ENCODE measurements at regions not wholly inside any gene's neighbourhood (a gene's known extent, or its start where the extent isn't known, plus 50 kb on each side); places are given as distances from the start of the nearest gene placed in this dataset.
"Not testable (repeated sequence)": the region's sequence is repeated elsewhere in the genome, so short reads cannot be mapped to it uniquely, and the experiment has no call there.

DNA sequence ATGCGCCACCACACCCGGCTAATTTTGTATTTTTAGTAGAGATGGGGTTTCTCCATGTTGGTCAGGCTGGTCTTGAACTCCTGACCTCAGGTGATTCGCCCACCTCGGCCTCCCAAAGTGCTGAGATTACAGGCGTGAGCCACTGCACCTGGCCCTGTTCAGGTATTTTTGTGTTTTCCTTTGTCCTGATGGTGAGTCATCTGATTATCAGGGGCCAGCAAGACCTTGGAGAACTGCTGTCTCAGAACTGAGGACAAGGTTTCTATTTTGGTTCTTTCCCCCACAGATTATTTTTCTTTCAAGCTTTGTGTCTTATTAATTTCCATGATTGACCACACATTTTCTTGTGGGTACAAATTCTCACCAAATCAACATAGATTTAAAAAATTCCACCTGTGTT, 374.4 kb upstream of the SGO1 start:
- H3K4me1 Mint-ChIP-seq (ENCODE audit: low read depth in 2 of 2); ATAC-seq (replicated peaks); DNase-seq; H3K9me3 Mint-ChIP-seq; H3K27me3 Mint-ChIP-seq; H3K36me3 Mint-ChIP-seq (ENCODE audit: insufficient read depth); H3K4me3 Mint-ChIP-seq; H3K27ac Mint-ChIP-seq: not testable (repeated sequence)

DNA sequence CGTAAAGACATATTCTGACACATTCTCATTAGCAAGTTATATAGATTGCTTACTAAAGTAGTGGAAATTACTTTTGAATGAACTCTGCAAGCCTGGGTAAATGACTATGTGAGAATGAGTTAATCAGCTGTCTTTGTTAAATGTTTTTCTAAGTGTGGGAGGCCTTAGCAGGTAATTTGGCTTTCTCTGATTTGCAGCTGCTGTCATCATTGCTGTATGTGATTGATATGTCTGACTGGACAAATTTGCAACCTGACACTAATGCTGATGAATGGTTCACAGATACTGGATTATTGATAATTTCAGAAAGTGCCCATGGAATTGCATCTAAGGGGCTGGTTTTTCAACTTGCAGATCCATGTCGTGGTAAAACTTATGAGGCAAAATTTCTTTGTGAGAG, 372.2 kb upstream of the SGO1 start:
- no peaks in the 10 kb centered on the region for H3K4me1 Mint-ChIP-seq (ENCODE audit: low read depth in 2 of 2)
- H3K4me3 Mint-ChIP-seq, result no peak overlapping the region
- H3K9me3 Mint-ChIP-seq, result peaks cover 0 to 5% of the 10 kb centered on the region in 2 donors
- DNase-seq (no peak), ATAC-seq (replicated peaks) (no peak)
- no peak overlapping the region for H3K27ac Mint-ChIP-seq
- H3K36me3 Mint-ChIP-seq (ENCODE audit: insufficient read depth), result no peaks in the 10 kb centered on the region
- H3K27me3 Mint-ChIP-seq, result no peaks in the 10 kb centered on the region

DNA sequence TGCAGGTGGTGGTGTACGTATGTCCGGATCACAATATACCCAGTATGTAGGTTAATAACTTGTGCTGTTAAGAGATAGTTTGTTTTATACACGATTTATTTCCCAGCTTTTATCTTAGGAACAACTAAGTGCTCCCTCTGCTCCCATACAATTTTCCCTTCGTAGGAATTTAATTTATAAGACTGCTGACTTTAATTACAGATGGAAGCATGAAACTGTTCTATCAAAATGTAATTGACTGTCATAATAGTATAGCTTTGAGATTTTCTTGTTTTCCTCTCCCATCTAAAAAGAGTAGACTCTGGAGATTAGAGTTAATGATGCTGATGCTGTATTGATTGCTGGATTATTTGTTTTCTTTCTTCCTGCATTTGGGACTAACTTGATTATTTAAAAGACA, 370.7 kb upstream of the SGO1 start:
- DNase-seq (no peak), ATAC-seq (replicated peaks) (no peak)
- Mint-ChIP-seq H3K27ac (no peak overlapping the region), H3K36me3 (ENCODE audit: insufficient read depth) (no peaks in the 10 kb centered on the region), H3K4me3 (no peak overlapping the region), H3K9me3 (peaks cover 0 to 4% of the 10 kb centered on the region in 2 donors), H3K4me1 (ENCODE audit: low read depth in 2 of 2) (no peaks in the 10 kb centered on the region), H3K27me3 (no peaks in the 10 kb centered on the region)

DNA sequence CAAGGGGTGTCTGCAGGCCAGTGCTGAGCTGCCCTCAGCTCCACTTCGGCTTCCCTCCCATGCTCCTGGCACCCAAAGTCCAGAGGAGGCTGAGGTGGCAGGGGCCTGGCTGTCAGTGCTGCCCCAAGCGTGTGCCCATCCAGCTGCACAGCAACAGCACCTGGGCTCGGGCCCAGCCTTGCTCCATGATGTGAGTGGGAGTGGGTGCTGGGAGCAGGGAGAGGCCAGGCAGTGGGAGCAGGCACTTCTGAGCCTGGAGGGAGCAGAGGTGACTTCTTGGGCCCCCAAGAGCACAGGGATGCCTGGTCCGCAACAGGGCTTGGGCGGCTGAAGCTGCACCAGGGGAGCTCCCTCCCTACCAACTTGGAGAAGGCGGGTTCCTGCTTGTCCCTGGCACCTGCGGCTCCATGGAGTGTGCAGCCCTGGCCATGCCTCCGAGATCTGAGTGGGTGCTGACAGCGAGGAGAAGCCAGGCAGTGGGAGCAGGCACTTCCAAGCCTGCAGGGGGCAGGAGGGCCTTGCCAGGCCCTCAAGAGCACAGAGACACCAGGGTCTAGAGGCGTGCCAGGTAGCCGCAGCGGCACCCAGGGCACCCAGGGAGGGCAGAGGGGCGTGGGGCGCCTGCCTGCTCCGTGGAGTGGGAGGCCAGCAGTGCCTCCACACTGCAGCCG, 366.7 kb upstream of the SGO1 start:
- Mint-ChIP-seq H3K4me1 (ENCODE audit: low read depth in 2 of 2) (no peaks in the 10 kb centered on the region), H3K9me3 (peaks cover 0 to 2% of the 10 kb centered on the region in 2 donors), H3K4me3 (no peak overlapping the region), H3K27ac (no peak overlapping the region), H3K36me3 (ENCODE audit: insufficient read depth) (no peaks in the 10 kb centered on the region), H3K27me3 (no peaks in the 10 kb centered on the region)
- DNase-seq (no peak), ATAC-seq (replicated peaks) (no peak)

DNA sequence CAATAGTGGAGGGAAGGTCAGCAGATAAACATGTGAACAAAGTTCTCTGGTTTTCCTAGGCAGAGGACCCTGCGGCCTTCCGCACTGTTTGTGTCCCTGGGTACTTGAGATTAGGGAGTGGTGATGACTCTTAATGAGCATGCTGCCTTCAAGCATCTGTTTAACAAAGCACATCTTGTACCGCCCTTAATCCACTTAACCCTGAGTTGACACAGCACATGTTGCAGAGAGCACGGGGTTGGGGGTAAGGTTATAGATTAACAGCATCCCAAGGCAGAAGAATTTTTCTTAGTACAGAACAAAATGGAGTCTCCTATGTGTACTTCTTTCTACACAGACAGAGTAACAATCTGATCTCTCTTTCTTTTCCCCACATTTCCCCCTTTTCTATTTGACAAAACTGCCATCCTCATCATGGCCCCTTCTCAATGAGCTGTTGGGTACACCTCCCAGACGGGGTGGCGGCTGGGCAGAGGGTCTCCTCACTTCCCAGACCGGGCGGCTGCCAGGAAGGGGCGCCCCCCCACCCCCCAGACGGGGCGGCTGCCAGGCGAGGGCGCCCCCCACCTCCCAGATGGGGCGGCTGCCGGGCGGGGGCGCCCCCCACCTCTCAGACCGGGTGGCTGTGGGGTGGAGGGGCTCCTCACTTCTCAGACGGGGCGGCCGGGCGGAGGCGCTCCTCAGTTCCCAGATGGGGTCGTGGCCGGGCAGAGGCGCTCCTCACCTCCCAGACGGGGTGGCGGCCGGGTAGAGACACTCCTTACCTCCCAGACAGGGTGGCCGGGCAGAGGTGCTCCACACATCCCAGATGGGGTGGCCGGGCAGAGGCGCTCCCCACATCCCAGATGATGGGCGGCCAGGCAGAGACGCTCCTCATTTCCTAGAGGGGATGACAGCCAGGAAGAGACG, 361.6 kb upstream of the SGO1 start:
- not testable (repeated sequence) for H3K4me1 Mint-ChIP-seq (ENCODE audit: low read depth in 2 of 2); H3K27me3 Mint-ChIP-seq; DNase-seq; H3K36me3 Mint-ChIP-seq (ENCODE audit: insufficient read depth); H3K27ac Mint-ChIP-seq; H3K4me3 Mint-ChIP-seq; ATAC-seq (replicated peaks); H3K9me3 Mint-ChIP-seq

DNA sequence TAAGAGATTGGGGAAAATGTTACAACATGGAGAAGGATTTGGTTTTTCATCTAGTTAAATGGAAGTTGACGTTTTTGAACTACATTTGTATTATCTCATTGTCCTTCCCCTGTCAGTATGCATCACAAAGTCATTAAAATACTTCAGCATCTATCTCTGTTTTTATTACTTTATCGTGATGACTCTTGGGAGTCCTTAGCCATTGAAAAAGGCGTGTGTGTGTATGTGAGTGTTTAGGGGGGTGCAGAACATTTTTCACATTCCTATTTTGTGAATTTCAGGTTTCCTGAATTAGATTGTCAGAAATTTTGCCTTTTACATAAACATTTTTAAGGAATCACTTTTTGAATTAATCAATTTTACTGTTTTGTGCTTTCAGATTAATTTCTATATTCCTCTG, 360.6 kb upstream of the SGO1 start:
- H3K36me3 Mint-ChIP-seq (ENCODE audit: insufficient read depth), result no peaks in the 10 kb centered on the region
- H3K27me3 Mint-ChIP-seq, result no peaks in the 10 kb centered on the region
- H3K27ac Mint-ChIP-seq, result no peak overlapping the region
- no peaks in the 10 kb centered on the region for H3K4me1 Mint-ChIP-seq (ENCODE audit: low read depth in 2 of 2)
- peaks cover 0 to 5% of the 10 kb centered on the region in 2 donors for H3K9me3 Mint-ChIP-seq
- H3K4me3 Mint-ChIP-seq, result no peak overlapping the region
- DNase-seq (no peak), ATAC-seq (replicated peaks) (no peak)

DNA sequence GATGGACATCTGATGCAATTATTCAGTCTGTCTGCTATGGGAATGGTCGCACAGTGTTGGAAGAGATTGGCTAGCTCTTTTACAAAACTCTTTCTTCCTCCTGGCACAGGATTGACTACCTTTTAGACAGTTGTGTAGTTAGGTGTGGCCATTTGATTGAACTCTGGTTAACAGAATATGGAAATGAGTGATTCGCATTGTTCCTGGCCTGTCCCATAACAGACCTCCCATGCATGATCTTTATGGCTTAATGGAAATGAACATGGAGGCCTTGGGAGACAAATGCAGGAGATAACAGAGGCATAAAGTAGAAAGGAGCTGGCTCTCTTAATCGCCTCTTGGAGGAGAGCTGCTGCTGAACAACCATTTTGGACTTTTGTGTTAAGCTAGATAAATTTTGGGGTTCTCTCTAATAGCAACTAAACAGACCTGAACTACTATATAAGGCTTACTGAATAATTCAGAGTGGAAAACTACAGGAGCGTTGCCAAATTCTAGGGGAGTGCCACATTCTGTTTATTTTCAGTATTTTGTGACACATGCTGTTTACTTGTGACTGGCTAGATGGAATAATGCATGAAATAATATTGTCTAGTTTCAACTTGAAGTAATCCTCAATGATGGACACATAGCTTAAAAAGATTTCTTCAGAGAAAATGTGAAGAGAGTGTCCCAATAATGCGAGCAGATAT, 357.7 kb upstream of the SGO1 start:
- no peaks in the 10 kb centered on the region for H3K27me3 Mint-ChIP-seq
- H3K4me3 Mint-ChIP-seq, result no peak overlapping the region
- no peak overlapping the region for H3K27ac Mint-ChIP-seq
- H3K9me3 Mint-ChIP-seq, result peaks cover 5 to 7% of the 10 kb centered on the region in 2 donors
- ATAC-seq (replicated peaks), result no peak
- no peaks in the 10 kb centered on the region for H3K36me3 Mint-ChIP-seq (ENCODE audit: insufficient read depth)
- DNase-seq, result no peak
- H3K4me1 Mint-ChIP-seq (ENCODE audit: low read depth in 2 of 2), result no peaks in the 10 kb centered on the region

DNA sequence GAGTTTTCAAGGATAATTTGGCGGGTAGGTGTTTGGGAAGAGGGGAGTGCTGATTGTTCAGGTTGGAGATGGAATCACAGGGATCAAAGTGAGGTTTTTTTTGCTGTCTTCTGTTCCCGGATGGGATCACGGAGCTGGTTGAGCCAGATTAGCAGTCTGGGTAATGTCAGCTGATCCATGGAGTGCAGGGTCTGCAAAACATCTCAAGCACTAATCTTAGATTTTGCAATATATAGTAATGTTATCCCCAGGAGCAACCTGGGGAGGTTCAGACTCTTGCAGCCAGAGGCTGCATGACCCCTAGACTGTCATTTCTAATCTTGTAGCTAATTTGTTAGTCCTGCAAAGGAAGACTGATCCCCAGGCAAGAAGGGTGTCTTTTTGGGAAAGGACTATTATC, 354.1 kb upstream of the SGO1 start:
- H3K36me3 Mint-ChIP-seq (ENCODE audit: insufficient read depth), result no peaks in the 10 kb centered on the region
- H3K4me1 Mint-ChIP-seq (ENCODE audit: low read depth in 2 of 2), result no peaks in the 10 kb centered on the region
- no peak overlapping the region for H3K4me3 Mint-ChIP-seq

DNA sequence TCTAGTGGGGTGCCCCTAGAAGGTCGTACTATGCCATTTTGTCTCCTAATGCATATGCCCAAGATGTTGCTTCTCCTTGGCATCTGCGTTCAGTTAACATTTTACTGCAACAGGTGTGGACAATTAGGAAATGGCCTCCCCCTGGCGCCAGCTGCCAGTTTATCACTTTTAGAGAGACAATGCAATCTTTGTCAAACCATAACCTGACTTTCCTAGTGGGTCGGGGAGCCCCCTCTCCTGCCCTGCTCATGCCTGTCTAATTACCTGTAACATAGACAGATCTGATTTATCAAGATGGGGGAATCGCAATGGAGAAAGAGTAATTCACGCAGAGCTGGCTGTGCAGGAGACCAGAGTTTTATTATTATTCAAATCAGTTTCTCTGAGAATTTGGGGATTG, 353.7 kb upstream of the SGO1 start:
- Mint-ChIP-seq H3K36me3 (ENCODE audit: insufficient read depth) (no peaks in the 10 kb centered on the region), H3K4me3 (no peak overlapping the region), H3K27me3 (no peaks in the 10 kb centered on the region), H3K27ac (no peak overlapping the region), H3K4me1 (ENCODE audit: low read depth in 2 of 2) (no peaks in the 10 kb centered on the region), H3K9me3 (peaks cover 5 to 10% of the 10 kb centered on the region in 2 donors)
- ATAC-seq (replicated peaks), result no peak
- no peak for DNase-seq

More for the DNA sequence above, 354.1 kb upstream of the SGO1 start:
- peaks cover 5 to 8% of the 10 kb centered on the region in 2 donors for H3K9me3 Mint-ChIP-seq
- no peaks in the 10 kb centered on the region for H3K27me3 Mint-ChIP-seq
- DNase-seq (no peak), ATAC-seq (replicated peaks) (no peak)
- H3K27ac Mint-ChIP-seq, result no peak overlapping the region

DNA sequence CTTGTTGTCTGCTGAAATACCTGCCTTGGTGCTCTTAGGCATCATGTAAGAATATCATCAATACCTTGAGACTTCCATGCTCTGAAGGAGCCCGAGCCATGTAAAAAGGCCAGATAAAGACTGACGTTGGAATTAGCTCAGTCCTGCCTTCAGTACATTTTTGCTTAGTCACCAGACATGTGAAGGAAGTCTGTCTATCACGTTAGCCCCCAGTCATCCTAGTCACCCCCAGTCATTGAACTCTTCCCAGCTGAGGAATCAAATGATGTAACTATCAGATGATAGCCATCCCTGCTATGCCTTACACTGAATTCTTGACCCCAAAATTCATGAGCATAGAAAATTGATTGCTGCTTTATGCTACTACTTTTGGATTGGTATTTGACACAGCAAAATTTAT, 351.2 kb upstream of the SGO1 start:
- no peak overlapping the region for H3K27ac Mint-ChIP-seq
- no peak for ATAC-seq (replicated peaks)
- H3K36me3 Mint-ChIP-seq (ENCODE audit: insufficient read depth), result no peaks in the 10 kb centered on the region
- H3K4me1 Mint-ChIP-seq (ENCODE audit: low read depth in 2 of 2), result no peaks in the 10 kb centered on the region
- no peaks in the 10 kb centered on the region for H3K27me3 Mint-ChIP-seq
- peaks cover 11 to 16% of the 10 kb centered on the region in 2 donors for H3K9me3 Mint-ChIP-seq
- H3K4me3 Mint-ChIP-seq, result no peak overlapping the region
- DNase-seq, result no peak

DNA sequence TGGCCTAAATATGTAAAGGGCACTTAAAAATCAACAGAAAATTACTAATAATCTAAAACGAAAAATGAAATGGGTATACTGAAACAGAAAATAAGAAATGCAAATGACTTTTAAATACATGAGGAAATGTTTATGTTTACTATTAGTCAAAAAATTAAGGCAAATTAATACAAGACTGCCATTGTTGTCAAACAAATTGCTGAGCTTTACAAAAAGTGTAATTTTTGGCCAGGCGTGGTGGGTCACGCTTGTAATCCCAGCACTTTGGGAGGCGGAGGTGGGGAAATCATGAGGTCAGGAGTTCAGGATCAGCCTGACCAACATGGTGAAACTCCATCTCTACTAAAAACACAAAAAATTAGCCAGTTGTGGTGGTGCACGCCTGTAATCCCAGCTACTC, 343.9 kb upstream of the SGO1 start:
- H3K9me3 Mint-ChIP-seq, result peaks cover 9 to 18% of the 10 kb centered on the region in 2 donors
- no peaks in the 10 kb centered on the region for H3K36me3 Mint-ChIP-seq (ENCODE audit: insufficient read depth)
- H3K27me3 Mint-ChIP-seq, result no peaks in the 10 kb centered on the region
- no peak for DNase-seq
- ATAC-seq (replicated peaks), result no peak
- H3K4me1 Mint-ChIP-seq (ENCODE audit: low read depth in 2 of 2), result no peaks in the 10 kb centered on the region
- no peak overlapping the region for H3K27ac Mint-ChIP-seq
- H3K4me3 Mint-ChIP-seq, result no peak overlapping the region

DNA sequence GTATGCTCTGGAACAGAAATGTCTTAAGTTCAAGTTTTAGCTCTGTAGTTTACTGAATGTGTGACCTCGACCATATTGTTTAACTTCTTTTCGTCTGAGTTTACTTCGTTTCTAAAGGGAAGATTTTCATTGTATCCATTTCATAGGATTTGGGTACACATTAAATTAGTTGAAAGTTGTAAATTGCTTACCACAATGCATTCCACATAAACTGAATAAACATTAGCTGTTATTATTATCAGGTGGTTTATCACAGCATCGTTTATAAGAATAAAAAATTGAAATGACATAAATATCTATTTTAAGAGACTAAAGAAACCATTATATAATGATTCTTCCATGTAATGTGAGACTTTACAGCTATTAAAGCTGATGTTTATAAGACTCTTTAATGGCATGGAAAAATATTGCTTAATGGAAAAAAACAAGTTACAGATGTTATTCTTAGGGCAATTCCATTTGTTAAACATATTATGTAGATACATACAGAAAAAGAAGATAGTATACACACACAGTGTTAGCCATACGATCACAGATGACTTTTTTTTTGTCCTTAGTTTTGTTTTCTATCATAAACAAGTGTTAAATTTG, 342.3 kb upstream of the SGO1 start:
- Mint-ChIP-seq H3K4me1 (ENCODE audit: low read depth in 2 of 2) (no peaks in the 10 kb centered on the region), H3K9me3 (peaks cover 4 to 11% of the 10 kb centered on the region in 2 donors), H3K4me3 (no peak overlapping the region), H3K27ac (no peak overlapping the region), H3K36me3 (ENCODE audit: insufficient read depth) (no peaks in the 10 kb centered on the region), H3K27me3 (no peaks in the 10 kb centered on the region)
- DNase-seq (no peak), ATAC-seq (replicated peaks) (no peak)

DNA sequence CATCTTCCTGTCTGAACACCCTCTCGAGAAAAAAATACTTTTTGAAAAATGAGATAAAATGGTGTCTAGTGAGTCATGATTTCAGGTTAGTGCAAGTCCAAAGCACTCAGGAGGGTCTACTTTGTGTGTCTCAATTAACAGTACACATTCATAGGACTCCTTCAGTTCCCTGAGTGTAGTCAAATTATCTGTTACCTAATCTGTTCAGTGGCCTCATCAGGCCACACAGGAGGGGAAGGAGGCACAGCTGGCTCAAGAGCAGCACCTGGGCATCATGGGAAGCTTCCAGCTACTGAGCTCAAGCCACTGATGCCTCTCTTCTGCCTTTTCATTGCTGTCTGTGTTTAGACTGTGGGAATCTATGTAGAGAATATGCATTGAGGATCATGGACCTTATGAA, 341.4 kb upstream of the SGO1 start:
- Mint-ChIP-seq H3K27me3 (no peaks in the 10 kb centered on the region), H3K36me3 (ENCODE audit: insufficient read depth) (peaks cover 3% of the 10 kb centered on the region), H3K4me1 (ENCODE audit: low read depth in 2 of 2) (no peaks in the 10 kb centered on the region), H3K9me3 (peaks cover 4 to 7% of the 10 kb centered on the region in 2 donors), H3K4me3 (no peak overlapping the region), H3K27ac (no peak overlapping the region)
- ATAC-seq (replicated peaks) (no peak), DNase-seq (no peak)
